Bronchial epithelial cell (primary cell): ENCODE measurements at regions not wholly inside any gene's neighbourhood (a gene's known extent, or its start where the extent isn't known, plus 50 kb on each side); places are given as distances from the start of the nearest gene placed in this dataset.

ENCODE experiments used
- DNase-seq: peaks from one replicate; pipeline ENCODE4 v3.0.0-alpha.2; 2010; ENCODE audit warnings: low read depth
- FAIRE-seq: peaks from 2 replicates; lab custom pipeline; 2011; peaks lifted over from hg19 to GRCh38; lab: Jason Lieb, UNC
- H3K27me3 ChIP-seq: 2 replicates; pipeline ENCODE4 v1.5.1; 2011; ENCODE audit warnings: low read length; ENCODE audit not compliant: control insufficient read depth, insufficient read depth
- H3K36me3 ChIP-seq: 2 replicates; pipeline ENCODE4 v1.5.1; 2011; ENCODE audit warnings: low read length; ENCODE audit not compliant: control insufficient read depth, insufficient read depth
- H3K4me3 ChIP-seq: 2 replicates; pipeline ENCODE4 v1.5.1; 2011; ENCODE audit warnings: mild to moderate bottlenecking, low read depth, low read length, control low read depth
- CTCF ChIP-seq: IDR thresholded peaks from 2 replicates; pipeline ENCODE4 v1.5.1; 2011; ENCODE audit warnings: mild to moderate bottlenecking, moderate library complexity, low read length, control low read depth, inconsistent platforms; ENCODE audit not compliant: insufficient read depth, severe bottlenecking

- TF ChIP-seq CTCF, result no peak
- Histone ChIP-seq H3K27me3 (no peaks in the 10 kb centered on the region), H3K4me3 (no peak overlapping the region), H3K36me3 (no peaks in the 10 kb centered on the region)
- FAIRE-seq, result no peak
- DNase-seq, result peak; percentile 33
Measured at GRCh38 chr9:107215381-107215780, 67.7 kb upstream of the RAD23B start.

GRCh38 chr9:107216329-107216728 is 66.8 kb upstream of the RAD23B start:
- no peak overlapping the region for H3K4me3 ChIP-seq
- no peak for FAIRE-seq
- no peaks in the 10 kb centered on the region for H3K27me3 ChIP-seq
- no peaks in the 10 kb centered on the region for H3K36me3 ChIP-seq
- DNase-seq, result no peak
- TF ChIP-seq CTCF, result no peak

GRCh38 chr9:107218829-107219485 is 64.1 kb upstream of the RAD23B start:
- Histone ChIP-seq H3K27me3 (no peaks in the 10 kb centered on the region), H3K4me3 (no peak overlapping the region), H3K36me3 (no peaks in the 10 kb centered on the region)
- TF ChIP-seq CTCF, result no peak
- no peak for FAIRE-seq
- DNase-seq, result no peak

GRCh38 chr9:107219486-107220077 is 63.5 kb upstream of the RAD23B start:
- FAIRE-seq (no peak), DNase-seq (no peak)
- no peak for TF ChIP-seq CTCF
- Histone ChIP-seq H3K36me3 (no peaks in the 10 kb centered on the region), H3K4me3 (no peak overlapping the region), H3K27me3 (no peaks in the 10 kb centered on the region)

- no peak for DNase-seq
- Histone ChIP-seq H3K27me3 (no peaks in the 10 kb centered on the region), H3K4me3 (no peak overlapping the region), H3K36me3 (no peaks in the 10 kb centered on the region)
- no peak for TF ChIP-seq CTCF
- FAIRE-seq, result no peak
Measured at GRCh38 chr9:107221321-107221720, 61.8 kb upstream of the RAD23B start.
